ENCODE measurements at regions not wholly inside any gene's neighbourhood (a gene's known extent, or its start where the extent isn't known, plus 50 kb on each side); places are given as distances from the start of the nearest gene placed in this dataset.

DNA sequence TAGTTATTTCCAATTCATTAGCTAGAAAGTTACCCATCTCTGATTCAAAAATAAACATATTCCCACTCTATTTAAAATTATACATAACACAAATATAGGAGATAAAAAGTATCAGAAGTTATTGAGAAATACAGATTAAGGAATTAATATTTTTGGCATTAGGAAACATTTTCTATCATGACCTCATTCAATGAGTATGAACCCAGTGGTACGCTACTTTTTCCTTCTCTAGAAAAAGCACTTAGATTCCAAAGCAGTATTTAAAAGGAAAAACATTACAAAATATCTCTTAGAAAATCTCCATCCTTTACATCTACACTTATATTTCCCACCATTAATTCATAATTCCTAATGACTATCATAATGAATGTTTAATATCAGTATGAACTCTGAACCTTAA lies 240.6 kb upstream of the GNAI1 start:
- H3K27me3 ChIP-seq (ENCODE audit: control insufficient read depth, insufficient read depth, low read length): no peaks in the 10 kb centered on the region
- H3K9me3 ChIP-seq (replicated peaks; ENCODE audit: control insufficient read depth, low read depth, low read length): no peaks in the 10 kb centered on the region
- no peaks in the 10 kb centered on the region for H3K4me1 ChIP-seq (ENCODE audit: control insufficient read depth, insufficient read depth, low read length)
- no peak for DNase-seq
- H3K36me3 ChIP-seq (ENCODE audit: control insufficient read depth, insufficient read depth, low read length): no peaks in the 10 kb centered on the region
- H3K27ac ChIP-seq (ENCODE audit: low read length): no peak overlapping the region
- H3K4me3 ChIP-seq (ENCODE audit: low read length): no peak overlapping the region
- WGBS (ENCODE audit: insufficient coverage): no CpG with 5 or more reads among the region's 1 CpG

DNA sequence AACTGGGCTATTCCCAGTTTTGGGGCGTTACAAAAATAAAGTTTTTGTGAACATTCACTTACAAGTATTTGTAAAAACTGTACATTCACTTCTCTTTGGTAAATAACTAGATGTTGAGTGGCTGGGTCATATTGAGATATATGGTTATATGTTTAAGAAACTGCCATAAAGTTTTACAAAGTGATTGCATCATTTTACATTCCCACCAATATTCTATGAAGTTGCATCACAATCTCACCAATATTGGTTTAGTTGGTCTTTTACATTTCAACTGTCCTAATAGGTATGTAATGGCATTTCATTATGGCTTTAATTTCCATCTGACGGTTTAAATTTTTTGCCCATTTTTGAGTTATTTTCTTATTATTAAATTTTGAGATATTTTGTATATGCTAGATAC lies 251.7 kb upstream of the GNAI1 start:
- Histone ChIP-seq H3K9me3 (replicated peaks; ENCODE audit: control insufficient read depth, low read depth, low read length) (no peaks in the 10 kb centered on the region), H3K4me3 (ENCODE audit: low read length) (no peak overlapping the region)
- WGBS (ENCODE audit: insufficient coverage): no CpG with 5 or more reads among the region's 2 CpGs

DNA sequence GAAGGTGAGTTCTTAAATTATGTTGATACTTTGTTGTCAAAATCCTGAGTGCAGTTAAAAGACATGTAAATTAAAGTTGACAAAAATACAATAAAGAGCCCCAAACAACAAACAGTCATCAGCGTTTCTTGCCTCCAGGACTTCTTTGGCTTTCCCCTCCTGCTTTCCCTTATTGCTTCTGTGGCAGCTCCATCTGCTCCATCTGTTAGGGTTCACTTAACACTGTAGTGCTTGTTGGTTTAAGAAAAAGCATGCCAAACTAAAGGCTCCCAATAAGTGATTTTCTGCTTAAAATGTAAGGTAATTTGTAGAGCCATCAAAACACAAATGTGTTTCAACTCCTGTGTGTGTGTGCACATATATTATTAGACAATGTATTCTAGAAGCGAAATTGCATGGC lies 254.3 kb upstream of the GNAI1 start:
- Histone ChIP-seq H3K36me3 (ENCODE audit: control insufficient read depth, insufficient read depth, low read length) (no peaks in the 10 kb centered on the region), H3K27me3 (ENCODE audit: control insufficient read depth, insufficient read depth, low read length) (no peaks in the 10 kb centered on the region), H3K4me1 (ENCODE audit: control insufficient read depth, insufficient read depth, low read length) (no peaks in the 10 kb centered on the region), H3K9me3 (replicated peaks; ENCODE audit: control insufficient read depth, low read depth, low read length) (no peaks in the 10 kb centered on the region), H3K4me3 (ENCODE audit: low read length) (no peak overlapping the region), H3K27ac (ENCODE audit: low read length) (no peak overlapping the region)
- WGBS (ENCODE audit: insufficient coverage): no CpG with 5 or more reads among the region's 2 CpGs
- DNase-seq: no peak

More for the DNA sequence above, 251.7 kb upstream of the GNAI1 start:
- no peaks in the 10 kb centered on the region for H3K36me3 ChIP-seq (ENCODE audit: control insufficient read depth, insufficient read depth, low read length)
- DNase-seq: no peak
- no peaks in the 10 kb centered on the region for H3K27me3 ChIP-seq (ENCODE audit: control insufficient read depth, insufficient read depth, low read length)
- H3K27ac ChIP-seq (ENCODE audit: low read length): no peak overlapping the region
- H3K4me1 ChIP-seq (ENCODE audit: control insufficient read depth, insufficient read depth, low read length): no peaks in the 10 kb centered on the region

DNA sequence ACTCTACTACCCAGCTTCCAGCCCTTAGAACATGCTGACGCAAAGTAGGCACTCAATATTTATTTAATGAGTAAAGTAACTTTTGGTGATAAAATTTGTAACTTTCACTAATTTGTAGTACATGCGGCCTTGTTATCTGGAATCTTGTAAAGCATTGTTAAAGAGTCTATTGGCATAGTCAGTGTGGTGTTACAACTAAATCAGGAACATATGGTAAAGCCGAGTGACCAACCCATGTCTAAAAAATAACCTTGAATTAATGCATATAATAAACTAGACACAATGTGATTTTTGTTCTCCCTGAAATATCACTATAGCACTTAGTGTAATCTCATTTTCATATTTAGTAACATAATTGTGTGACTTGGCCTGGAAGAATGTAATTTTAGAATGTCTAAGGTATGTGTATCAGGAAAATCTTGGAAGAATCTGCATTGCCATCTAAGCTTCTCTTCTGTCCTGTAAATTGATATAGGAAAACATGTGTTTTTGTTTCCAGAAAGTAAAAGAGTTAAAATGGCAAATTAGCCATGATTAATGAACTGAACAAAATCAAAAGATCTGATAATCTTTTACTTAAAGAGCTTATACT lies 256.7 kb upstream of the GNAI1 start:
- DNase-seq: no peak
- WGBS (ENCODE audit: insufficient coverage): no CpG with 5 or more reads among the region's 3 CpGs
- Histone ChIP-seq H3K27ac (ENCODE audit: low read length) (no peak overlapping the region), H3K36me3 (ENCODE audit: control insufficient read depth, insufficient read depth, low read length) (no peaks in the 10 kb centered on the region), H3K9me3 (replicated peaks; ENCODE audit: control insufficient read depth, low read depth, low read length) (no peaks in the 10 kb centered on the region), H3K27me3 (ENCODE audit: control insufficient read depth, insufficient read depth, low read length) (no peaks in the 10 kb centered on the region), H3K4me3 (ENCODE audit: low read length) (no peak overlapping the region), H3K4me1 (ENCODE audit: control insufficient read depth, insufficient read depth, low read length) (no peaks in the 10 kb centered on the region)

DNA sequence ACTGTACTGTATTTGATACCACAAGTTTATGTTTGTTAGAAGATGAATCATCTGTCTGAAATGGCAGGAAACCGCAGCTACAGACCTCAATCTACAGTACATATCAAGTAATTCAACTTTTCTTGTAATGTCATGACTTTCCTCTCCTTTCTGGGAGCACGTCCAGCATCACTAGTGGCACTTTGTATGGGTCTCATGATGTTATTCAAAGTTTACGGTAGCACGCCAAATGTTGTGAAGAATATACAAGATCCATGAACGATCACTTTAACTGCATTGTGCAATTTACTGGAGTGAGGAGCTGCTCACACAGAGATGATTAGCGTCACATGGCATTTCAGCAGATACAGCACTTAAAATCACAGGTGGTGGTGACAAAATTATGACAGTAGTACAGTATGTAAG lies 257.8 kb upstream of the GNAI1 start:
- no peaks in the 10 kb centered on the region for H3K36me3 ChIP-seq (ENCODE audit: control insufficient read depth, insufficient read depth, low read length)
- no peaks in the 10 kb centered on the region for H3K27me3 ChIP-seq (ENCODE audit: control insufficient read depth, insufficient read depth, low read length)
- WGBS (ENCODE audit: insufficient coverage): 77% methylated on average over 4 of the region's 6 CpGs
- H3K4me1 ChIP-seq (ENCODE audit: control insufficient read depth, insufficient read depth, low read length): no peaks in the 10 kb centered on the region
- no peaks in the 10 kb centered on the region for H3K9me3 ChIP-seq (replicated peaks; ENCODE audit: control insufficient read depth, low read depth, low read length)
- H3K27ac ChIP-seq (ENCODE audit: low read length): no peak overlapping the region
- DNase-seq: no peak
- no peak overlapping the region for H3K4me3 ChIP-seq (ENCODE audit: low read length)

DNA sequence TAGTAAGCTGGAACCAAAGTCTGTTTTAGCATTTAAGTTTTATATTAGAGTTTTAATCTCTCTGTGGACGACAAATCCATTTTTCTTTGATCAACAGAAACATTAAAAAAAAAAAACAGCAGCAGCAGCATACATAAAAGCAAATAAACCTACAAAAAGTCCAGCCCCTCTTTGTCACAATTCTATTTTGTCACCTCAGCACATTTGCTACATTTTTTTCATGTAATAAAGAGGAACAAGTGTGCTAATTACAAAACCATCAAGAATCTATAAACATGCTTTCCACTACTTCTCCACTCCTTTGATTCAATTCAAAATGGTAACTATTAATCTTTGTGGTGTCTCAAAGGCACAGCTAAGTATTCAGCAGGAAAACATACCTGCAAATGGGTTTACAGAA lies 259.8 kb upstream of the GNAI1 start:
- no peak for DNase-seq
- Histone ChIP-seq H3K27me3 (ENCODE audit: control insufficient read depth, insufficient read depth, low read length) (no peaks in the 10 kb centered on the region), H3K4me3 (ENCODE audit: low read length) (no peak overlapping the region), H3K27ac (ENCODE audit: low read length) (no peak overlapping the region), H3K9me3 (replicated peaks; ENCODE audit: control insufficient read depth, low read depth, low read length) (no peaks in the 10 kb centered on the region), H3K4me1 (ENCODE audit: control insufficient read depth, insufficient read depth, low read length) (no peaks in the 10 kb centered on the region), H3K36me3 (ENCODE audit: control insufficient read depth, insufficient read depth, low read length) (no peaks in the 10 kb centered on the region)
- WGBS (ENCODE audit: insufficient coverage): no CpG with 5 or more reads among the region's 1 CpG

DNA sequence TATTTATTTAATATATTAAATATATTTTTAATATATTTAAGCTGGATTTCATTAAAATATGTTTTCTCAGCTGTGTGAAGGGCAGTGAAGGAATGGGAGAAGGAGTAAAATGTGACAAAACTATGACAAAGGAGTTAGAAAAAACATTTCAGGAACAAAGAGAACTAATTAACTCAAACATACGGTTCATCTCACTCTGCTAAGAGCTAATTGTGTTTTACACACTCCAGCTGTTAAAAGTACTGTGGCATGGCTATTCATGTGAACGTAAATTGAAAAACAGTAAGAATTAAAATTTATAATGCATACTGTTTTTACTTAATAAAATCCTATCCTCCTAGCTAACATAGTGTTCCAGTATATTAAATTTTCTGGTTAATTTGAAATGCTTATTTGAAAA lies 262.5 kb upstream of the GNAI1 start:
- no peaks in the 10 kb centered on the region for H3K9me3 ChIP-seq (replicated peaks; ENCODE audit: control insufficient read depth, low read depth, low read length)
- H3K4me1 ChIP-seq (ENCODE audit: control insufficient read depth, insufficient read depth, low read length): no peaks in the 10 kb centered on the region
- H3K36me3 ChIP-seq (ENCODE audit: control insufficient read depth, insufficient read depth, low read length): no peaks in the 10 kb centered on the region
- DNase-seq: no peak
- no peak overlapping the region for H3K4me3 ChIP-seq (ENCODE audit: low read length)
- H3K27me3 ChIP-seq (ENCODE audit: control insufficient read depth, insufficient read depth, low read length): no peaks in the 10 kb centered on the region
- H3K27ac ChIP-seq (ENCODE audit: low read length): no peak overlapping the region
- WGBS (ENCODE audit: insufficient coverage): no CpG with 5 or more reads among the region's 2 CpGs

DNA sequence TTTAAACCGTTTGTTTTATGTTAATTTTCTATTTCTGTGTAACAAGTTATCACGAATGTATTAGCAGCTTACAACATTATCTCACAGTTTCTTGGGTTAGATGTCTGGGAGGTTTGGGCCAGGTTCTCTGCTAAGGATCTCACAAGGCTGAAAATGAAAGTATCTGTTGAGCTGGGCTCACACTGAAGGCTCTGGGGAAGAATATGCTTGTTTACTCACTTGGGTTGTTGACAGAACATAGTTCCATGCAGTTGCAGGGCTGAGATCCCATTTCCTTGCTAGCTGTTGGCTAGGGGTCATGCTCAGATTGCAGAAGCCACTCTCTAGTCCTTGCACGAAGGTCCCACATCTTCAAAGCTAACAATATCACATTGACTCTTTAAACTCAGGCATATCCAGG lies 266.6 kb upstream of the GNAI1 start:
- peak; percentile 37 for DNase-seq
- H3K4me1 ChIP-seq (ENCODE audit: control insufficient read depth, insufficient read depth, low read length): no peaks in the 10 kb centered on the region
- no peak overlapping the region for H3K4me3 ChIP-seq (ENCODE audit: low read length)
- no CpG with 5 or more reads among the region's 3 CpGs for WGBS (ENCODE audit: insufficient coverage)
- no peaks in the 10 kb centered on the region for H3K27me3 ChIP-seq (ENCODE audit: control insufficient read depth, insufficient read depth, low read length)
- no peaks in the 10 kb centered on the region for H3K9me3 ChIP-seq (replicated peaks; ENCODE audit: control insufficient read depth, low read depth, low read length)
- H3K36me3 ChIP-seq (ENCODE audit: control insufficient read depth, insufficient read depth, low read length): no peaks in the 10 kb centered on the region
- H3K27ac ChIP-seq (ENCODE audit: low read length): no peak overlapping the region

DNA sequence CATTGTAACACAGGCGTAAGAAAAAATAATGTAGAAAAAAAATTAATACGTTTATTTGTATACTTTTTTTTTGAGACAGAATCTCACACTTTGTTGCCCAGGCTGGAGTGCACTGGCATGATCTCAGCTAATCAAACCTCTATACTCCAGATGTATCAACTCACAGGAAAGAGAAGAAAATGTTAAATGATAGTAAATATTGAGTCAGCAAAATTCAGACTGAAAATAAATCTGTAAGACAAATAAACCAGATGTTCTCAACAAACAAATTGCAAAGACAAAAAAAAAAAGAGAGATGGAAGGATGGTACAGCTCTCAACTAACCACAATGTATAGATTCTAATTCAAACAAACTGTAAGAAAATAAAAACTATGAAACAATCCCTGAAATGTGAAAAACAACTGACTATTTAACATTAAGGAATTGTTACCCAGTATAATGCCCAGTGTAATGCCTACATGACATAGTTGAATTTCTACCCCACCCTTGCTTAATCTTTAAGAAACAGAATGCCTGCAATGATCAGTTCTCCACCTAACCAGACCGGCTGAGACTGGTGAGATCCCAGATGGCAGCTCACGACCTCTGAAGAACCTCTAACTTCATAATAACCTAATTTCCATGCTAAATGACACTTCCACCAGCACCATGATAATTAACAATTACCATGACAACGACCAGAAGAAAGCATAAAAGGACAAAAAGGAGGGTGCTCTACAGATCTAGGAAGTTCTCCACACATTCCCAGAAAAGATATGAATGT lies 272.0 kb upstream of the GNAI1 start:
- Histone ChIP-seq H3K4me3 (ENCODE audit: low read length) (no peak overlapping the region), H3K27me3 (ENCODE audit: control insufficient read depth, insufficient read depth, low read length) (no peaks in the 10 kb centered on the region), H3K36me3 (ENCODE audit: control insufficient read depth, insufficient read depth, low read length) (no peaks in the 10 kb centered on the region), H3K27ac (ENCODE audit: low read length) (no peak overlapping the region), H3K4me1 (ENCODE audit: control insufficient read depth, insufficient read depth, low read length) (no peaks in the 10 kb centered on the region), H3K9me3 (replicated peaks; ENCODE audit: control insufficient read depth, low read depth, low read length) (no peaks in the 10 kb centered on the region)
- WGBS (ENCODE audit: insufficient coverage): 77% methylated on average over 2 of the region's 5 CpGs
- DNase-seq: no peak

DNA sequence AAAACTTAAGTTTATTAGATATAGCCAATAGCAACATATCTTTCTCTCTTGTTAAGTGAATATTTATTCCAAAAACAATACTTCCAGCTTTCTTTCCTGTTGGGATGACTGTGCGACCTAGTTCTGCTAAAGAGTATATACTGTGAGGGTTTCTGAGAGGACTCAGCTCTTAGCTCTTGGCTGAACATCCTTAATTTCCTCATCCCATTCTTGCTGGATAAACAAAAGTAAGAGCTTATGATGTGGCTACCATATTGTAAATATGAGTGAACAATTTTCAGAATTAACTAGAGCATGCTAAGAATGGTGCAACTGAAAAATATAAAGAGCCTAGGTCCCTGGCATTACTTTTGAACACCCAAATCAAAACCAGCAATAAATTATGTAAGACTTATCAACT lies 279.5 kb upstream of the GNAI1 start:
- no peak overlapping the region for H3K4me3 ChIP-seq (ENCODE audit: low read length)
- H3K36me3 ChIP-seq (ENCODE audit: control insufficient read depth, insufficient read depth, low read length): no peaks in the 10 kb centered on the region
- no peak overlapping the region for H3K27ac ChIP-seq (ENCODE audit: low read length)
- no peak for DNase-seq
- no peaks in the 10 kb centered on the region for H3K9me3 ChIP-seq (replicated peaks; ENCODE audit: control insufficient read depth, low read depth, low read length)
- WGBS (ENCODE audit: insufficient coverage): no CpG with 5 or more reads among the region's 1 CpG
- no peaks in the 10 kb centered on the region for H3K4me1 ChIP-seq (ENCODE audit: control insufficient read depth, insufficient read depth, low read length)
- no peaks in the 10 kb centered on the region for H3K27me3 ChIP-seq (ENCODE audit: control insufficient read depth, insufficient read depth, low read length)

Measured in muscle of leg (tissue), 3 donors.